ENCODE measurements at regions not wholly inside any gene's neighbourhood (a gene's known extent, or its start where the extent isn't known, plus 50 kb on each side); places are given as distances from the start of the nearest gene placed in this dataset.

DNA sequence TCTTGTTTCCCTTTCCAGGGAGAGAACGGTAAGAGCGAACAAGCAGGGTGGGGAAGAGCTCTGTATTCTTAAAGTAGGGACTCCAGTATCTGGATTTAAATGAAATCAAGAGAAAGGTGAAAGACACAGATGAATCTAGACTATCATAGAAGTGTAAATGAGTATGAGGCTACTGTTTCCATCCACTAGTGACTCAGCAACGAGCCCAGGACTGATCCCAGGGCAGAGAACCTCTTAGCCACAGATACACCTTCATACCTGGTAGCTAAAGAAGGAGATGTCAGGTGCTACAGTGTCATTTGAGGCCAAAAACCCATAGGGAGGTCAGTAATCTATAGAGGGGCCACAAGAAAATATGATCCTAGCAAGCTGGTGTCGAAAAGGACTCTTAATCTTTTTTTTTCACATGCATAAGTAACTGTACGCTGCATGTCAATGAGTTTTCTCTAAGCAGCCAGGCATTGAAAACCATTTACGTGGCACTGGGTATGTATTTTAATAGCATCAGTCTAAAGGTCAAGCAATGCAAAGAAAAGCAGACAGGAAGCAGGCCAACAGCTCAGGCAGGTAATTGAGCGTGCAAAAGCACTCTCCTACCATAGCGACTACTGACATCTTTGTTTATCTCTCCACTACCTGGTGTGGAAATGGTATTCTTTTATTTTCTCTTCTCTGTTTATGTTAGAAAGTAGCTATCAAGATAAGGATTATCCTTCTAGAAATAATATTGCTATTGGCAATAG, 91.5 kb upstream of the EGR2 start:
- no TSS peak for BruUV-seq (replicated peaks)
- Histone ChIP-seq H3K9ac (ENCODE audit: insufficient read depth, low read depth, low read length) (no peak overlapping the region), H3K79me2 (ENCODE audit: insufficient read depth, low read length) (no peaks in the 10 kb centered on the region), H2AFZ (ENCODE audit: low read length) (no peak overlapping the region), H3K27ac (ENCODE audit: extremely low read length, insufficient read depth, low read length) (no peak overlapping the region), H3K36me3 (replicated peaks in 1 of 2; ENCODE audit: control insufficient read depth in 1 of 2, insufficient read depth in 2 of 2, low read length in 2 of 2) (no peaks in the 10 kb centered on the region), H3K9me3 (ENCODE audit: low read length) (no peaks in the 10 kb centered on the region), H3K27me3 (ENCODE audit: control insufficient read depth in 1 of 2, insufficient read depth in 2 of 2, low read length in 2 of 2) (no peaks in the 10 kb centered on the region; a peak in 1 of 5 replicates), H3K4me1 (ENCODE audit: insufficient read depth, low read length) (no peaks in the 10 kb centered on the region), H3K4me2 (ENCODE audit: low read depth, low read length) (no peak overlapping the region), H3K4me3 (replicated peaks in 1 of 3; ENCODE audit: insufficient read depth in 1 of 3, low read depth in 2 of 3, low read length in 3 of 3) (no peak overlapping the region), H4K20me1 (ENCODE audit: insufficient read depth, low read length) (no peaks in the 10 kb centered on the region)
- FAIRE-seq (no peak), ATAC-seq (no peak), DNase-seq (ENCODE audit: low spot score) (no peak)
- TF ChIP-seq, protein P1, sequence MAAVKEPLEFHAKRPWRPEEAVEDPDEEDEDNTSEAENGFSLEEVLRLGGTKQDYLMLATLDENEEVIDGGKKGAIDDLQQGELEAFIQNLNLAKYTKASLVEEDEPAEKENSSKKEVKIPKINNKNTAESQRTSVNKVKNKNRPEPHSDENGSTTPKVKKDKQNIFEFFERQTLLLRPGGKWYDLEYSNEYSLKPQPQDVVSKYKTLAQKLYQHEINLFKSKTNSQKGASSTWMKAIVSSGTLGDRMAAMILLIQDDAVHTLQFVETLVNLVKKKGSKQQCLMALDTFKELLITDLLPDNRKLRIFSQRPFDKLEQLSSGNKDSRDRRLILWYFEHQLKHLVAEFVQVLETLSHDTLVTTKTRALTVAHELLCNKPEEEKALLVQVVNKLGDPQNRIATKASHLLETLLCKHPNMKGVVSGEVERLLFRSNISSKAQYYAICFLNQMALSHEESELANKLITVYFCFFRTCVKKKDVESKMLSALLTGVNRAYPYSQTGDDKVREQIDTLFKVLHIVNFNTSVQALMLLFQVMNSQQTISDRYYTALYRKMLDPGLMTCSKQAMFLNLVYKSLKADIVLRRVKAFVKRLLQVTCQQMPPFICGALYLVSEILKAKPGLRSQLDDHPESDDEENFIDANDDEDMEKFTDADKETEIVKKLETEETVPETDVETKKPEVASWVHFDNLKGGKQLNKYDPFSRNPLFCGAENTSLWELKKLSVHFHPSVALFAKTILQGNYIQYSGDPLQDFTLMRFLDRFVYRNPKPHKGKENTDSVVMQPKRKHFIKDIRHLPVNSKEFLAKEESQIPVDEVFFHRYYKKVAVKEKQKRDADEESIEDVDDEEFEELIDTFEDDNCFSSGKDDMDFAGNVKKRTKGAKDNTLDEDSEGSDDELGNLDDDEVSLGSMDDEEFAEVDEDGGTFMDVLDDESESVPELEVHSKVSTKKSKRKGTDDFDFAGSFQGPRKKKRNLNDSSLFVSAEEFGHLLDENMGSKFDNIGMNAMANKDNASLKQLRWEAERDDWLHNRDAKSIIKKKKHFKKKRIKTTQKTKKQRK (IDR thresholded peaks at IDR 0.05; ENCODE audit: low read length), result no peak
- TF ChIP-seq RXRA (CRISPR knock-in tag; IDR thresholded peaks at IDR 0.05) (no peak), SKI (IDR thresholded peaks at IDR 0.05; ENCODE audit: partially characterized antibody) (no peak), POLR2A (IDR thresholded peaks at IDR 0.05; ENCODE audit: insufficient read depth in 1 of 2, low read depth in 2 of 2, low read length in 2 of 2) (no peak), RFX1 (IDR thresholded peaks at IDR 0.05) (no peak), ZNF17 (CRISPR knock-in tag; IDR thresholded peaks at IDR 0.05) (no peak), POGZ (CRISPR knock-in tag; IDR thresholded peaks at IDR 0.05) (no peak), MAF1 (CRISPR knock-in tag; IDR thresholded peaks at IDR 0.05; ENCODE audit: borderline replicate concordance) (no peak)
- TF ChIP-seq, protein P2, sequence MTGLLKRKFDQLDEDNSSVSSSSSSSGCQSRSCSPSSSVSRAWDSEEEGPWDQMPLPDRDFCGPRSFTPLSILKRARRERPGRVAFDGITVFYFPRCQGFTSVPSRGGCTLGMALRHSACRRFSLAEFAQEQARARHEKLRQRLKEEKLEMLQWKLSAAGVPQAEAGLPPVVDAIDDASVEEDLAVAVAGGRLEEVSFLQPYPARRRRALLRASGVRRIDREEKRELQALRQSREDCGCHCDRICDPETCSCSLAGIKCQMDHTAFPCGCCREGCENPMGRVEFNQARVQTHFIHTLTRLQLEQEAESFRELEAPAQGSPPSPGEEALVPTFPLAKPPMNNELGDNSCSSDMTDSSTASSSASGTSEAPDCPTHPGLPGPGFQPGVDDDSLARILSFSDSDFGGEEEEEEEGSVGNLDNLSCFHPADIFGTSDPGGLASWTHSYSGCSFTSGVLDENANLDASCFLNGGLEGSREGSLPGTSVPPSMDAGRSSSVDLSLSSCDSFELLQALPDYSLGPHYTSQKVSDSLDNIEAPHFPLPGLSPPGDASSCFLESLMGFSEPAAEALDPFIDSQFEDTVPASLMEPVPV (CRISPR knock-in tag; IDR thresholded peaks at IDR 0.05), result no peak
- TF ChIP-seq, protein P3, sequence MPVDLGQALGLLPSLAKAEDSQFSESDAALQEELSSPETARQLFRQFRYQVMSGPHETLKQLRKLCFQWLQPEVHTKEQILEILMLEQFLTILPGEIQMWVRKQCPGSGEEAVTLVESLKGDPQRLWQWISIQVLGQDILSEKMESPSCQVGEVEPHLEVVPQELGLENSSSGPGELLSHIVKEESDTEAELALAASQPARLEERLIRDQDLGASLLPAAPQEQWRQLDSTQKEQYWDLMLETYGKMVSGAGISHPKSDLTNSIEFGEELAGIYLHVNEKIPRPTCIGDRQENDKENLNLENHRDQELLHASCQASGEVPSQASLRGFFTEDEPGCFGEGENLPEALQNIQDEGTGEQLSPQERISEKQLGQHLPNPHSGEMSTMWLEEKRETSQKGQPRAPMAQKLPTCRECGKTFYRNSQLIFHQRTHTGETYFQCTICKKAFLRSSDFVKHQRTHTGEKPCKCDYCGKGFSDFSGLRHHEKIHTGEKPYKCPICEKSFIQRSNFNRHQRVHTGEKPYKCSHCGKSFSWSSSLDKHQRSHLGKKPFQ (CRISPR knock-in tag; IDR thresholded peaks at IDR 0.05; ENCODE audit: insufficient replicate concordance), result no peak
- TF ChIP-seq, protein P4, sequence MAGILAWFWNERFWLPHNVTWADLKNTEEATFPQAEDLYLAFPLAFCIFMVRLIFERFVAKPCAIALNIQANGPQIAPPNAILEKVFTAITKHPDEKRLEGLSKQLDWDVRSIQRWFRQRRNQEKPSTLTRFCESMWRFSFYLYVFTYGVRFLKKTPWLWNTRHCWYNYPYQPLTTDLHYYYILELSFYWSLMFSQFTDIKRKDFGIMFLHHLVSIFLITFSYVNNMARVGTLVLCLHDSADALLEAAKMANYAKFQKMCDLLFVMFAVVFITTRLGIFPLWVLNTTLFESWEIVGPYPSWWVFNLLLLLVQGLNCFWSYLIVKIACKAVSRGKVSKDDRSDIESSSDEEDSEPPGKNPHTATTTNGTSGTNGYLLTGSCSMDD (CRISPR knock-in tag; IDR thresholded peaks at IDR 0.05), result no peak
- ChIA-PET CTCF (ENCODE audit: low intra/inter-chr PET ratio, low total read pairs) (no interaction called here), POLR2A (no interaction called here)
- in situ Hi-C loops (cut with HindIII; ENCODE audit: extremely low pct_ligation_motif_present, low pct_unique_long_range_greater_than_20kb), result no loop called here
- WGBS (ENCODE audit: low lambda C conversion rate), result 2% methylated on average over 8 of the region's 8 CpGs
- intact Hi-C loops (cut with micrococcal nuclease; ENCODE audit: unreplicated experiment), result no loop called here
